Stimulated activated CD4-positive, alpha-beta T cell treated with anti-CD3 and anti-CD28 coated beads, Interleukin-2, amount 100 ng/mL, for 48 hours (primary cell): ENCODE measurements at regions not wholly inside any gene's neighbourhood (a gene's known extent, or its start where the extent isn't known, plus 50 kb on each side); places are given as distances from the start of the nearest gene placed in this dataset.
"Not testable (repeated sequence)": the region's sequence is repeated elsewhere in the genome, so short reads cannot be mapped to it uniquely, and the experiment has no call there.

Source experiments
- DNase-seq, 2 donors: peaks; one replicate each; pipeline ENCODE4 v3.0.0-alpha.2; 2020

GRCh38 chr14:71366861-71367260 lies 459.6 kb downstream of the PCNX1 start:
- DNase-seq, result no peak

GRCh38 chr14:71371711-71372396 lies 464.6 kb downstream of the PCNX1 start:
- DNase-seq, result no peak

GRCh38 chr14:71372411-71372838 lies 465.2 kb downstream of the PCNX1 start:
- no peak for DNase-seq

- DNase-seq, result no peak
Observed at GRCh38 chr14:71373773-71374172, 466.5 kb downstream of the PCNX1 start.

GRCh38 chr14:71374989-71375388 lies 467.7 kb downstream of the PCNX1 start:
- no peak for DNase-seq

GRCh38 chr14:71377099-71377498 lies 469.8 kb downstream of the PCNX1 start:
- DNase-seq, result no peak

- DNase-seq, result no peak
Observed at GRCh38 chr14:71380271-71380670, 473.0 kb downstream of the PCNX1 start.

GRCh38 chr14:71381814-71382213 lies 474.6 kb downstream of the PCNX1 start:
- no peak for DNase-seq

- DNase-seq, result no peak
Observed at GRCh38 chr14:71382315-71382714, 475.1 kb downstream of the PCNX1 start.

GRCh38 chr14:71383510-71383909 lies 476.3 kb downstream of the PCNX1 start:
- DNase-seq, result no peak

GRCh38 chr14:71384007-71384845 lies 477.0 kb downstream of the PCNX1 start:
- no peak for DNase-seq

- no peak for DNase-seq
Observed at GRCh38 chr14:71387753-71388152, 480.5 kb downstream of the PCNX1 start.

GRCh38 chr14:71388336-71388735 lies 481.1 kb downstream of the PCNX1 start:
- no peak for DNase-seq

GRCh38 chr14:71388862-71389261 lies 481.6 kb downstream of the PCNX1 start:
- DNase-seq, result no peak

GRCh38 chr14:71394386-71394785 lies 487.1 kb downstream of the PCNX1 start:
- no peak for DNase-seq

GRCh38 chr14:71395151-71395604 lies 487.9 kb downstream of the PCNX1 start:
- DNase-seq, result no peak

GRCh38 chr14:71395636-71396035 lies 488.4 kb downstream of the PCNX1 start:
- DNase-seq, result no peak

- DNase-seq, result no peak
Observed at GRCh38 chr14:71396050-71396677, 488.9 kb downstream of the PCNX1 start.

GRCh38 chr14:71397371-71397770 lies 490.1 kb downstream of the PCNX1 start:
- DNase-seq, result no peak

- DNase-seq, result no peak
Observed at GRCh38 chr14:71398450-71398849, 491.2 kb downstream of the PCNX1 start.

- no peak for DNase-seq
Observed at GRCh38 chr14:71399057-71399487, 491.8 kb downstream of the PCNX1 start.

GRCh38 chr14:71400871-71401321 lies 493.6 kb downstream of the PCNX1 start:
- no peak for DNase-seq

GRCh38 chr14:71402415-71402814 lies 495.2 kb downstream of the PCNX1 start:
- not testable (repeated sequence) for DNase-seq

- DNase-seq, result no peak
Observed at GRCh38 chr14:71403656-71404055, 496.4 kb downstream of the PCNX1 start.
